Stomach (tissue), 4 donors: ENCODE measurements at regions not wholly inside any gene's neighbourhood (a gene's known extent, or its start where the extent isn't known, plus 50 kb on each side); places are given as distances from the start of the nearest gene placed in this dataset.

ENCODE experiments used
- CTCF ChIP-seq, 7 experiments: fragments of 450-650 bp in 4 of 7; fragments of 200-600 bp in 3 of 7; sonication (generic) in 3 of 7; IDR thresholded peaks; one replicate each; pipeline ENCODE4 v1.5.1; 2016 to 2019; ENCODE audit warnings: antibody characterized with exemption in 7 of 7, control low read depth in 2 of 7, mild to moderate bottlenecking in 1 of 7
- EP300 ChIP-seq: sonication (generic); formaldehyde crosslinking; IDR thresholded peaks from one replicate; pipeline ENCODE4 v1.6.1; 2017; ENCODE audit warnings: antibody characterized with exemption
- POLR2A ChIP-seq, 4 donors: fragments of 450-650 bp; IDR thresholded peaks; one replicate each; pipeline ENCODE4 v1.6.1; 2016; ENCODE audit warnings: antibody characterized with exemption in 4 of 4, control low read depth in 2 of 4, mild to moderate bottlenecking in 1 of 4, moderate library complexity in 1 of 4
- POLR2AphosphoS5 ChIP-seq, 3 donors: sonication (generic); formaldehyde crosslinking; IDR thresholded peaks; one replicate each; pipeline ENCODE4 v1.6.1; 2016; ENCODE audit warnings: antibody characterized with exemption in 3 of 3

GRCh38 chr10:110444004-110444337 is 53.7 kb upstream of the DUSP5 start:
- TF ChIP-seq POLR2A (IDR thresholded peaks at IDR 0.05) = no peak
- TF ChIP-seq CTCF (IDR thresholded peaks at IDR 0.05) = no peak
- TF ChIP-seq EP300 = no peak
- TF ChIP-seq POLR2AphosphoS5 (IDR thresholded peaks at IDR 0.05) = no peak
